ENCODE measurements at regions not wholly inside any gene's neighbourhood (a gene's known extent, or its start where the extent isn't known, plus 50 kb on each side); places are given as distances from the start of the nearest gene placed in this dataset.

- 80% methylated on average over 2 of the region's 6 CpGs for WGBS (ENCODE audit: insufficient coverage, low coverage, low lambda C conversion rate, missing lambda C conversion rate)
- Histone ChIP-seq H3K4me1 (no peaks in the 10 kb centered on the region), H3K27ac (no peak overlapping the region), H3K9me3 (no peaks in the 10 kb centered on the region), H3K4me3 (no peak overlapping the region), H3K36me3 (no peaks in the 10 kb centered on the region), H3K27me3 (no peaks in the 10 kb centered on the region)
- DNase-seq (no peak), ATAC-seq (no peak)
- intact Hi-C loops (cut with DNase I) = no loop called here
- no peak for TF ChIP-seq POLR2A (IDR thresholded peaks at IDR 0.05)
- TF ChIP-seq CTCF (IDR thresholded peaks at IDR 0.05) = no peak
Observed at GRCh38 chr1:70805641-70806040, 242.0 kb downstream of the PTGER3 start.

GRCh38 chr1:70807088-70807664, 240.4 kb downstream of the PTGER3 start:
- no peak overlapping the region for H3K27ac ChIP-seq
- no peaks in the 10 kb centered on the region for H3K9me3 ChIP-seq
- no peaks in the 10 kb centered on the region for H3K36me3 ChIP-seq
- intact Hi-C loops (cut with DNase I) = no loop called here
- peak in 1 of 4 donors; percentile 36 for ATAC-seq
- TF ChIP-seq POLR2A (IDR thresholded peaks at IDR 0.05) = no peak
- no peak for TF ChIP-seq CTCF (IDR thresholded peaks at IDR 0.05)
- H3K4me3 ChIP-seq = no peak overlapping the region
- 20% methylated on average over 2 of the region's 3 CpGs for WGBS (ENCODE audit: insufficient coverage, low coverage, low lambda C conversion rate, missing lambda C conversion rate)
- H3K4me1 ChIP-seq = no peaks in the 10 kb centered on the region
- DNase-seq = no peak
- H3K27me3 ChIP-seq = no peaks in the 10 kb centered on the region

- Histone ChIP-seq H3K4me1 (no peaks in the 10 kb centered on the region), H3K36me3 (no peaks in the 10 kb centered on the region), H3K4me3 (no peak overlapping the region), H3K9me3 (no peaks in the 10 kb centered on the region), H3K27me3 (no peaks in the 10 kb centered on the region), H3K27ac (no peak overlapping the region)
- no peak for DNase-seq
- WGBS (ENCODE audit: insufficient coverage, low coverage, low lambda C conversion rate, missing lambda C conversion rate) = 73% methylated on average over 1 of the region's 2 CpGs
- intact Hi-C loops (cut with DNase I) = no loop called here
- TF ChIP-seq CTCF (IDR thresholded peaks at IDR 0.05) (no peak), POLR2A (IDR thresholded peaks at IDR 0.05) (no peak)
- no peak for ATAC-seq
Observed at GRCh38 chr1:70809069-70809468, 238.5 kb downstream of the PTGER3 start.

- 64% methylated on average over 2 of the region's 2 CpGs for WGBS (ENCODE audit: insufficient coverage, low coverage, low lambda C conversion rate, missing lambda C conversion rate)
- H3K9me3 ChIP-seq = no peaks in the 10 kb centered on the region
- intact Hi-C loops (cut with DNase I) = no loop called here
- no peaks in the 10 kb centered on the region for H3K27me3 ChIP-seq
- no peak for DNase-seq
- TF ChIP-seq POLR2A (IDR thresholded peaks at IDR 0.05) = no peak
- TF ChIP-seq CTCF (IDR thresholded peaks at IDR 0.05) = no peak
- no peak overlapping the region for H3K27ac ChIP-seq
- no peaks in the 10 kb centered on the region for H3K4me1 ChIP-seq
- ATAC-seq = no peak
- no peaks in the 10 kb centered on the region for H3K36me3 ChIP-seq
- no peak overlapping the region for H3K4me3 ChIP-seq
Observed at GRCh38 chr1:70811815-70812214, 235.8 kb downstream of the PTGER3 start.
